Heart right ventricle (tissue), 16 donors: ENCODE measurements at regions not wholly inside any gene's neighbourhood (a gene's known extent, or its start where the extent isn't known, plus 50 kb on each side); places are given as distances from the start of the nearest gene placed in this dataset.
"Not testable (repeated sequence)": the region's sequence is repeated elsewhere in the genome, so short reads cannot be mapped to it uniquely, and the experiment has no call there.

Source experiments
- ATAC-seq, 8 donors: fragments of 200-7000 bp; cut with Tn5 transposase; one replicate each; pipeline ENCODE4 v1.9.1; 2020; ENCODE audit warnings: mild to moderate bottlenecking in 8 of 8, moderate library complexity in 8 of 8, moderate number of reproducible peaks in 1 of 8
- DNase-seq, 2 donors: peaks; one replicate each; pipeline ENCODE4 v3.0.0-alpha.2; 2020
- H3K27ac ChIP-seq, 10 donors: fragments of 200-600 bp; sonication (generic) in 2 of 10; one replicate each; pipeline versions ENCODE4 v1.5.0 to v1.8.0; 2020 to 2022; ENCODE audit warnings: mild to moderate bottlenecking in 3 of 10
- H3K27me3 ChIP-seq, 7 donors: fragments of 200-600 bp; one replicate each; pipeline ENCODE4 v1.8.0; 2021 to 2022; ENCODE audit warnings: mild to moderate bottlenecking in 2 of 7
- H3K36me3 ChIP-seq, 9 donors: fragments of 200-600 bp; sonication (generic) in 1 of 9; one replicate each; pipeline versions ENCODE4 v1.5.0 to v1.8.0; 2020 to 2022; ENCODE audit warnings: mild to moderate bottlenecking in 2 of 9
- H3K4me1 ChIP-seq, 9 donors: fragments of 200-600 bp; sonication (generic) in 1 of 9; one replicate each; pipeline versions ENCODE4 v1.5.0 to v1.8.0; 2020 to 2022; ENCODE audit warnings: mild to moderate bottlenecking in 4 of 9
- H3K4me3 ChIP-seq, 10 donors: fragments of 200-600 bp; sonication (generic) in 2 of 10; one replicate each; pipeline versions ENCODE4 v1.5.0 to v1.8.0; 2020 to 2022; ENCODE audit warnings: mild to moderate bottlenecking in 7 of 10, moderate library complexity in 2 of 10
- H3K9me3 ChIP-seq, 11 donors: fragments of 200-600 bp in 10 of 11; sonication (generic) in 2 of 11; one replicate each; pipeline versions ENCODE4 v1.5.0 to v1.8.0; 2013 to 2022; ENCODE audit warnings: mild to moderate bottlenecking in 2 of 11, control low read depth in 1 of 11, moderate library complexity in 1 of 11
- WGBS, 2 donors: extraction: QIAGEN DNeasy Blood & Tissue Kit; methylation state at CpG; one replicate each; pipeline ENCODE4 v1.1.7; 2013; ENCODE audit warnings: inconsistent platforms in 1 of 2; 5-methylcytosine and 5-hydroxymethylcytosine counted together
- intact Hi-C, 10 donors: fragments of 100-400 bp; cut with DNase I; formaldehyde crosslinking; loops; one replicate each; pipeline versions ENCODE4 v1.11.1 to v1.14.2; 2022
- TF ChIP-seq, protein P1 (sequence below), 9 donors: fragments of 200-600 bp; sonication (generic) in 2 of 9; IDR thresholded peaks; one replicate each; pipeline versions ENCODE4 v1.5.0 to v1.8.0; 2021 to 2022; ENCODE audit warnings: antibody characterized with exemption in 9 of 9, mild to moderate bottlenecking in 5 of 9, moderate library complexity in 1 of 9
- donor health status: Arrhythmogenic right ventricular cardiomyopathy.
- donor health status: ischemic (EF 13 %, LVEDD 7.1; RV severe dilation, severe dysfunction).
- donor health status: healthy with polysubstance abuse.
- donor health status: DM: no; HTN: yes; CAD: no.
- donor health status: DM: no; HTN: no; CAD: no.
- donor health status: ischemic (EF 25% LVEDD 6.9; RV normal size, moderate dysfunction).
- donor health status: ischemic (EF 25% LVEDD 5.7; RV mildly dilated, moderate dysfunction).
- donor health status: healthy.
- donor health status: DM: yes; HTN: yes; CAD: no.
- donor health status: Ischemic cardiomyopathy.
- donor health status: ischemic (EF 35%, LVEDD 5.7; RV mildly dilated, moderate dysfunction).
- donor health status: nonischemic (EF 11% LVEDD 7.7; RV severe dilation, severe dysfunction).
- donor health status: DM: yes; HTN: yes; CAD: no.
- donor health status: PGD.
- donor health status: ischemic (EF 29% LVEDD 5.4; RV normal size, mild dysfunction).
- donor health status: nonischemic (EF 23%, LVEDD 6.1; RV moderate dilation, normal function).

DNA sequence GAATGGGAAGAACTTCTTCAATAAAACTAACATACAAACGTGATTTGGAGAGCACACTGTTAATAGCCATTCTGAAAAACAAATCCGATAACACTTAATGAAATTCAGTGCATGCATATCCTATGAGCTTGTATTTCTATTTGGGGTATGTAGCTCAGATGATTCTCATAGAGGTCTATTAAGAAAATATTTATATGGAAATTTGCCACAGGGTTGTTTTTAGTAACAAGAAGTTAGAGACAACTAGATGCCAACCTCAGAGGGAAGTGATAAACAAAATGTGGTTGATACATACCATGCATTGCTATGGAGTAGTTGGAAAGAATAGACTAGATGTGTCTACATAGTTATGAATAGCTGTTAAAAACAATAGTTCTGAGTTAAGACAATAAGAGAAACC is 395.8 kb upstream of the MAGEB18 start:
- peak in 4 of 8 donors; percentile 44 to 82 (median 60) for ATAC-seq
- Histone ChIP-seq H3K36me3 (no peaks in the 10 kb centered on the region), H3K4me1 (no peaks in the 10 kb centered on the region), H3K9me3 (no peaks in the 10 kb centered on the region), H3K4me3 (no peak overlapping the region), H3K27me3 (no peaks in the 10 kb centered on the region), H3K27ac (peak overlapping the region in 4 of 10 donors; percentile 35 to 58 (median 50))
- TF ChIP-seq, protein P1, sequence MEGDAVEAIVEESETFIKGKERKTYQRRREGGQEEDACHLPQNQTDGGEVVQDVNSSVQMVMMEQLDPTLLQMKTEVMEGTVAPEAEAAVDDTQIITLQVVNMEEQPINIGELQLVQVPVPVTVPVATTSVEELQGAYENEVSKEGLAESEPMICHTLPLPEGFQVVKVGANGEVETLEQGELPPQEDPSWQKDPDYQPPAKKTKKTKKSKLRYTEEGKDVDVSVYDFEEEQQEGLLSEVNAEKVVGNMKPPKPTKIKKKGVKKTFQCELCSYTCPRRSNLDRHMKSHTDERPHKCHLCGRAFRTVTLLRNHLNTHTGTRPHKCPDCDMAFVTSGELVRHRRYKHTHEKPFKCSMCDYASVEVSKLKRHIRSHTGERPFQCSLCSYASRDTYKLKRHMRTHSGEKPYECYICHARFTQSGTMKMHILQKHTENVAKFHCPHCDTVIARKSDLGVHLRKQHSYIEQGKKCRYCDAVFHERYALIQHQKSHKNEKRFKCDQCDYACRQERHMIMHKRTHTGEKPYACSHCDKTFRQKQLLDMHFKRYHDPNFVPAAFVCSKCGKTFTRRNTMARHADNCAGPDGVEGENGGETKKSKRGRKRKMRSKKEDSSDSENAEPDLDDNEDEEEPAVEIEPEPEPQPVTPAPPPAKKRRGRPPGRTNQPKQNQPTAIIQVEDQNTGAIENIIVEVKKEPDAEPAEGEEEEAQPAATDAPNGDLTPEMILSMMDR (IDR thresholded peaks at IDR 0.05) = no peak
- 16 to 66% methylated on average over 2 of the region's 2 CpGs for WGBS, 2 donors
- intact Hi-C loops = no loop called here
- DNase-seq = no peak

DNA sequence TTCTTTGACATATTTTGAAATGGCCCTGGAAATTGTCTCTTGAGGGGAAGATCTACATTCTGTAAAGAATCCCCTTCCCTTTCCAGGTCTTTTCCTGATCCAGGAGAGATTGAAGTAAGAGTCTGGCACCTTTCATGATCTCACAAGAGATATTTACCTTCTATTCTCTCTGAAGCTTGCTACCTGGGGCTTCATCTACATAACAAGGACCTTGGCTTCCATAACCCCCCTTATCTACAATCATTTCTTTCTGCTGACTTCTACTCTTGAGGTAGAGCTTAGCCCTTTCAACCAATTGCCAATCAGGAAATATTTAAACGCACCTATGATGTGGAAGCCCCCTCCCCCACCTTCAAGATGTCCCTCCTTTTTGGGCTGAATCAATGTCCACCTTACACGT is 383.7 kb upstream of the MAGEB18 start:
- Histone ChIP-seq H3K4me3 (no peak overlapping the region), H3K9me3 (no peaks in the 10 kb centered on the region), H3K36me3 (no peaks in the 10 kb centered on the region), H3K27me3 (no peaks in the 10 kb centered on the region), H3K4me1 (no peaks in the 10 kb centered on the region), H3K27ac (no peak overlapping the region)
- WGBS, 2 donors = 81 to 88% methylated on average over 2 of the region's 2 CpGs
- ATAC-seq (no peak), DNase-seq (no peak)
- intact Hi-C loops = no loop called here
- TF ChIP-seq, protein P1 (IDR thresholded peaks at IDR 0.05) = no peak

DNA sequence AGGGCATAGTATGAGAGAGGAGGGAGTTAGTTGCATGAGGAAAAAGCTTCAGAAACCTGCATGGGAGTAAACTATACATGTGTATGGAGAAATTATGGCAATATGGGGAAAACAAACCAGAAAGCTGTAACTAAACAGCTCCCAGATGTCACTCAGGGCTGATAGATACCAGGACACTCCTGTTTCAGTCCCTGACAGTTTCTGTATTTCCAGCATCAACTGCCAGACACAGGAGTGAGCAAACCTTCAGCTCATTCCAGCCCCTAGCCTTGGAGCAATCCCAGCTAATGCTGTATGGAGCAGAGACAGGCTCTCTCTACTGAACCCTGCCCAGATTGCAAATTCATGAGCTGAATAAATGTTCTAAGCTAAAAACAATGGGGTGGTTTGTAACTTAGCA is 382.9 kb upstream of the MAGEB18 start:
- intact Hi-C loops = no loop called here

DNA sequence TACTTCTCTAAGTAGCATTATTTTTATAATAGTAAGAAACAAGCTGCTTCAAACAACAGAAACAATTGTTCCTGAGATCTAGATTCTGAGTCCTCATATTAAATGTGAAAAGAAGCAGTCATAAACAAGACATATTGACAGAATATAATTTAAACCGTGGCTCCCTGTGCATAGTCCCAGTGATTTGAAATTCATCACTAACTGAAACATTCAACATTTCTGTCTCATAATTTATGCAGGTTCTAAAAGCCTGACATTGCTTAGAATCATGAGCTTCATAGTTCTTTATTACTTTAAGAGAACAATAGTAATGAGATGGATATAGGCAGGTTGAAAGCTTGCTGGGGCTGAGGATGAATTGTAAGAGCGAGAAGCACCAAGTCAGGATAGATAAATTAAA is 375.5 kb upstream of the MAGEB18 start:
- 73 to 87% methylated on average over 2 of the region's 2 CpGs for WGBS, 2 donors
- H3K27ac ChIP-seq = no peak overlapping the region
- DNase-seq (no peak), ATAC-seq (no peak)
- intact Hi-C loops = no loop called here
- H3K9me3 ChIP-seq = no peaks in the 10 kb centered on the region
- TF ChIP-seq, protein P1 (IDR thresholded peaks at IDR 0.05) = no peak
- H3K27me3 ChIP-seq = no peaks in the 10 kb centered on the region
- no peak overlapping the region for H3K4me3 ChIP-seq
- no peaks in the 10 kb centered on the region for H3K36me3 ChIP-seq
- no peaks in the 10 kb centered on the region for H3K4me1 ChIP-seq

More for the DNA sequence above, 382.9 kb upstream of the MAGEB18 start:
- H3K27ac ChIP-seq = no peak overlapping the region
- no peaks in the 10 kb centered on the region for H3K9me3 ChIP-seq
- no peaks in the 10 kb centered on the region for H3K36me3 ChIP-seq
- TF ChIP-seq, protein P1 (IDR thresholded peaks at IDR 0.05) = no peak
- ATAC-seq (no peak), DNase-seq (no peak)
- H3K27me3 ChIP-seq = no peaks in the 10 kb centered on the region
- H3K4me3 ChIP-seq = no peak overlapping the region
- no peaks in the 10 kb centered on the region for H3K4me1 ChIP-seq

DNA sequence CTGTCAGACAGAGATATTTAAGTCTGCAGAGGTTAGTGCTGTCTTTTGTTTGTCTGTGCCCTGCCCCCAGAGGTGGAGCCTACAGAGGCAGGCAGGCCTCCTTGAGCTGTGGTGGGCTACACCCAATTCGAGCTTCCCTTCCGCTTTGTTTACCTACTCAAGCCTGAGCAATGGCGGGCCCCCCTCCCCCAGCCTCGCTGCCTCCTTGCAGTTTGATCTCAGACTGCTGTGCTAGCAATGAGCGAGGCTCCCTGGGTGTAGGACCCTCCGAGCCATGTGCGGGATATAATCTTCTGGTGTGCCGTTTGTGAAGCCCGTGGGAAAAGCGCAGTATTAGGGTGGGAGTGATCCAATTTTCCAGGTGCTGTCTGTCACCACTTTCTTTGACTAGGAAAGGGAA is 366.3 kb upstream of the MAGEB18 start:
- H3K9me3 ChIP-seq, ATAC-seq, intact Hi-C loops, DNase-seq, H3K27me3 ChIP-seq, H3K36me3 ChIP-seq, H3K27ac ChIP-seq, H3K4me1 ChIP-seq, H3K4me3 ChIP-seq: not testable (repeated sequence)
- 86 to 93% methylated on average over 9 to 10 of the region's 10 CpGs for WGBS, 2 donors

DNA sequence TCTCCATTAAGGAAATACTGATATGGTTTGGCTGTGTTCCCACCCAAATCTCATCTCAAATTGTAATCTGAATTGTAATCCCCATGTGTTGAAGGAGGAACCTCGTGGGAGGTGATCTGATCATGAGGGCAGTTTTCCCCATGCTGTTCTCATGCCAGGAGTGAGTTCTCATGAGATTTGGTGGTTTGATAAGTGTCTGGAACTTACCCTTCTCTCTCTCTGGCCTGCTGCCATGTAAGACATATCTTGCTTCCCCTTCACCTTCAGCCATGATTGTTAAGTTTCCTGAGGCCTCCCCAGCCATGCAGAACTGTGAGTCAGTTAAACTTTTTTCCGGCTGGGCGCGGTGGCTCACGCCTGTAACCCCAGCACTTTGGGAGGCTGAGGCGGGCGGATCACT is 340.3 kb upstream of the MAGEB18 start:
- ATAC-seq, H3K27me3 ChIP-seq, H3K4me3 ChIP-seq, DNase-seq, H3K4me1 ChIP-seq, H3K36me3 ChIP-seq, H3K9me3 ChIP-seq, intact Hi-C loops, H3K27ac ChIP-seq: not testable (repeated sequence)
- 55 to 75% methylated on average over 7 of the region's 7 CpGs for whole genome bisulfite sequencing, 2 donors
